OCI-LY7 (cell line): ENCODE measurements at regions not wholly inside any gene's neighbourhood (a gene's known extent, or its start where the extent isn't known, plus 50 kb on each side); places are given as distances from the start of the nearest gene placed in this dataset.

Source experiments
- BruUV-seq: library from RNA; stranded (reverse); fragments of 400-500 nt; replicated peaks from 2 replicates; lab custom pipeline; 2021; lab: Mats Ljungman, UMichigan
- CTCF ChIA-PET: fragments of 300-600 bp; sonication (Branson Sonifier 250); formaldehyde crosslinking; loops from one replicate; lab custom pipeline; 2022; ENCODE audit warnings: antibody characterized with exemption; ENCODE audit not compliant: unreplicated experiment; lab: Charles Lee
- POLR2A ChIA-PET: fragments of 300-600 bp; sonication (Branson Sonifier 250); formaldehyde crosslinking; loops from one replicate; lab custom pipeline; 2022; ENCODE audit warnings: antibody characterized with exemption; lab: Charles Lee
- DNase-seq: peaks from one replicate; pipeline ENCODE4 v3.0.0-alpha.2; 2015; ENCODE audit warnings: low spot score
- H2AFZ ChIP-seq: fragments of 200-600 bp; sonication (generic), shearing (Covaris generic); 2 replicates; pipeline ENCODE4 v1.6.1; 2014; ENCODE audit warnings: mild to moderate bottlenecking, antibody characterized with exemption, low read length, moderate library complexity
- H3K27ac ChIP-seq: fragments of 200-600 bp; sonication (generic); 2 replicates; pipeline ENCODE4 v1.5.1; 2014; ENCODE audit warnings: mixed run types, low read depth, mild to moderate bottlenecking, moderate library complexity, low read length, inconsistent platforms; ENCODE audit not compliant: poor library complexity, severe bottlenecking
- H3K36me3 ChIP-seq: fragments of 200-600 bp; sonication (generic); 2 replicates; pipeline ENCODE4 v1.6.1; 2014; ENCODE audit warnings: mild to moderate bottlenecking, antibody characterized with exemption, low read length, moderate library complexity, mixed read lengths; ENCODE audit not compliant: insufficient read depth
- H3K4me1 ChIP-seq: fragments of 200-600 bp; sonication (generic); 2 replicates; pipeline ENCODE4 v1.5.1; 2014; ENCODE audit warnings: mild to moderate bottlenecking, low read length; ENCODE audit not compliant: insufficient read depth, poor library complexity, severe bottlenecking
- H3K4me2 ChIP-seq: fragments of 200-600 bp; sonication (generic); 2 replicates; pipeline ENCODE4 v1.6.1; 2014; ENCODE audit warnings: mild to moderate bottlenecking, low read length
- H3K4me3 ChIP-seq: fragments of 200-600 bp; sonication (generic); 2 replicates; pipeline ENCODE4 v1.5.1; 2014; ENCODE audit warnings: mild to moderate bottlenecking, low read depth, low read length; ENCODE audit not compliant: poor library complexity, severe bottlenecking
- H3K79me2 ChIP-seq: fragments of 200-600 bp; sonication (generic); 2 replicates; pipeline ENCODE4 v1.6.1; 2016; ENCODE audit warnings: low read depth, mild to moderate bottlenecking, low read length, moderate library complexity, mixed read lengths; ENCODE audit not compliant: insufficient read depth
- H3K9me2 ChIP-seq: fragments of 200-600 bp; sonication (generic); 2 replicates; pipeline ENCODE4 v1.6.1; 2016; ENCODE audit warnings: mild to moderate bottlenecking, low read length, mixed read lengths; ENCODE audit not compliant: insufficient read depth
- H3K9me3 ChIP-seq: fragments of 200-600 bp; sonication (generic); 2 replicates; pipeline ENCODE4 v1.6.1; 2014; ENCODE audit warnings: mild to moderate bottlenecking, mixed run types, low read length, mixed read lengths
- H4K20me1 ChIP-seq: fragments of 200-600 bp; sonication (generic); 2 replicates; pipeline ENCODE4 v1.6.1; 2014; ENCODE audit warnings: mild to moderate bottlenecking, antibody characterized with exemption, low read length, moderate library complexity, mixed read lengths; ENCODE audit not compliant: insufficient read depth
- EZH2phosphoT487 ChIP-seq: fragments of 200-600 bp; sonication (generic); IDR thresholded peaks from 2 replicates; pipeline ENCODE4 v1.6.1; 2018; ENCODE audit warnings: low read depth, borderline replicate concordance, mild to moderate bottlenecking, mixed run types, antibody characterized with exemption, low read length, moderate library complexity, mixed read lengths
- intact Hi-C: fragments of 100-400 bp; cut with micrococcal nuclease; formaldehyde crosslinking; loops from one replicate; pipeline ENCODE4 v1.10.0; 2022; ENCODE audit not compliant: unreplicated experiment
- TF ChIP-seq, protein P1 (sequence below): fragments of 200-600 bp; sonication (generic); conservative IDR thresholded peaks from 2 replicates; pipeline ENCODE4 v1.5.1; 2014; ENCODE audit warnings: mild to moderate bottlenecking, antibody characterized with exemption, low read length, moderate library complexity, mixed read lengths

- intact Hi-C loops = no loop called here
- H3K4me2 ChIP-seq = peak overlapping the region; percentile 53
- CTCF ChIA-PET = no interaction called here
- H3K27ac ChIP-seq = no peak overlapping the region
- peaks cover 10% of the 10 kb centered on the region for H3K4me1 ChIP-seq
- peak overlapping the region; percentile 82 for H2AFZ ChIP-seq
- no peak for TF ChIP-seq EZH2phosphoT487
- TF ChIP-seq, protein P1, sequence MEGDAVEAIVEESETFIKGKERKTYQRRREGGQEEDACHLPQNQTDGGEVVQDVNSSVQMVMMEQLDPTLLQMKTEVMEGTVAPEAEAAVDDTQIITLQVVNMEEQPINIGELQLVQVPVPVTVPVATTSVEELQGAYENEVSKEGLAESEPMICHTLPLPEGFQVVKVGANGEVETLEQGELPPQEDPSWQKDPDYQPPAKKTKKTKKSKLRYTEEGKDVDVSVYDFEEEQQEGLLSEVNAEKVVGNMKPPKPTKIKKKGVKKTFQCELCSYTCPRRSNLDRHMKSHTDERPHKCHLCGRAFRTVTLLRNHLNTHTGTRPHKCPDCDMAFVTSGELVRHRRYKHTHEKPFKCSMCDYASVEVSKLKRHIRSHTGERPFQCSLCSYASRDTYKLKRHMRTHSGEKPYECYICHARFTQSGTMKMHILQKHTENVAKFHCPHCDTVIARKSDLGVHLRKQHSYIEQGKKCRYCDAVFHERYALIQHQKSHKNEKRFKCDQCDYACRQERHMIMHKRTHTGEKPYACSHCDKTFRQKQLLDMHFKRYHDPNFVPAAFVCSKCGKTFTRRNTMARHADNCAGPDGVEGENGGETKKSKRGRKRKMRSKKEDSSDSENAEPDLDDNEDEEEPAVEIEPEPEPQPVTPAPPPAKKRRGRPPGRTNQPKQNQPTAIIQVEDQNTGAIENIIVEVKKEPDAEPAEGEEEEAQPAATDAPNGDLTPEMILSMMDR = no peak
- H3K9me2 ChIP-seq = no peaks in the 10 kb centered on the region
- H3K9me3 ChIP-seq = no peaks in the 10 kb centered on the region
- POLR2A ChIA-PET = no interaction called here
- no peaks in the 10 kb centered on the region for H3K79me2 ChIP-seq
- BruUV-seq = no TSS peak
- H3K4me3 ChIP-seq = peak overlapping the region; percentile 4
- peak; percentile 31 for DNase-seq
- no peaks in the 10 kb centered on the region for H4K20me1 ChIP-seq
- no peaks in the 10 kb centered on the region for H3K36me3 ChIP-seq
Observed at GRCh38 chr20:50381771-50382593, 128.2 kb upstream of the PTPN1 start.

DNA sequence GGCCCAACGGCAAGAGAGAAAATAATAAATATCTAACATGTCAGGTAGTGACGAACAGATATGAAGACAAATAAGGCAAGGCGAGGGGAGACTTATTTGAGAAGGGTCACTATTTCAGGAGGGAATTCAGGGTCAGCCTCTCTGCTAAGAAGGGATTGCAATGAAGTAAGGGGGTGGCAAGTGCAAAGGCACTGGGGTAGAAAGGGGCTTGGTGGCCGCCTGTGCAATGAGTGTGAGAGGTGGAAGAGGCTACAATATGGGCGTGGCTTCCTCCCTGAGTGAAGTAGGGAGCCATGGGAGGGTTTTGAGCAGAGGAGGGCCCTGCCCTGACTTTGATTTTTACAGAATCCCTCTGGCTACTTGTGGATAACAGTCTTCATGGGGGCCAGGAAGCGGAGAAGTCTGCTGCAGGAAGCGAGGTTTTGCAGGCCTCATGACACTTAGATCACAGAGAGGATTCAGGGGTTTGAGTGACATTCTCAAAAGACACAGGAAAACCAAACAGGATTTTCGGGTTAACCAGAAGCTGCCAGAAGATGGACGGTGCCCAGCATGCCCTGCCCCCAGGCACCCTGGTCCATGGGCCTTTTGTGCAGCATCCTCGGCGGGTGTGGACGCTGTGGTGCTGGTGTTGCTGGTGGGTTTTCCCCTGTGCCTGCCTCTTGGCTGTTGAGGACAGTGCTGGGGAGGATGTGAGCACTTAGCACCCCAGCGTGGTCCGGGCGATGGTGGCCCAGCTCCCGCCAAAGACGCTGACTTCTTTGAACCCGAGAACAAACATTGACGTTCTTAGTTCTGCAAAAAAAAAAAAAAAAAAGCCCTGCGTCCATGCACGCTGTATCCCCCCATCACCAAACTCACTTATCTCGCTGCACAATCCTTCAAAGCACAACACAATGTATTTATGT is 124.2 kb upstream of the PTPN1 start:
- Histone ChIP-seq H3K79me2 (no peaks in the 10 kb centered on the region), H3K4me2 (no peak overlapping the region), H3K4me3 (no peak overlapping the region), H2AFZ (no peak overlapping the region), H4K20me1 (no peaks in the 10 kb centered on the region), H3K27ac (no peak overlapping the region), H3K9me3 (no peaks in the 10 kb centered on the region), H3K4me1 (peaks cover 10% of the 10 kb centered on the region), H3K9me2 (no peaks in the 10 kb centered on the region), H3K36me3 (no peaks in the 10 kb centered on the region)
- POLR2A ChIA-PET = no interaction called here
- no peak for DNase-seq
- no TSS peak for BruUV-seq
- CTCF ChIA-PET = no interaction called here
- TF ChIP-seq, protein P1 = no peak
- no peak for TF ChIP-seq EZH2phosphoT487
- intact Hi-C loops = no loop called here

DNA sequence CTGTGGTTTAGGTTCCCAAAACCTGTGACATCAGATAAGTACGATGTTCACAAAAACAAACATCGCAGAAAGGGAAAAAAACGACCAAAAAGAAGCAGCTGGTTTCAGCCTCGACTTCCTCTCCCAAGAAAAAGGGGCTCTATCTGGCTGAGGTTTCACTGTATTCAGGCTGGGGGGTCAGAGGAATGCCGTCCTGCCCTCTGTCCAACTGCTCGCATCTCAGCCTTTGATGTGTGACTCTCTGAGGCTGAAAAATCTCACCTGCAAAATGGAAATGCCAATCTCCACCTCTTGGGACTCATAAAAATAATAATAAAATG is 123.6 kb upstream of the PTPN1 start:
- H3K36me3 ChIP-seq = no peaks in the 10 kb centered on the region
- no peak overlapping the region for H2AFZ ChIP-seq
- H3K9me2 ChIP-seq = no peaks in the 10 kb centered on the region
- no peaks in the 10 kb centered on the region for H3K79me2 ChIP-seq
- POLR2A ChIA-PET = no interaction called here
- no peaks in the 10 kb centered on the region for H3K9me3 ChIP-seq
- peaks cover 10% of the 10 kb centered on the region for H3K4me1 ChIP-seq
- no TSS peak for BruUV-seq
- H3K4me2 ChIP-seq = no peak overlapping the region
- CTCF ChIA-PET = no interaction called here
- no peak overlapping the region for H3K4me3 ChIP-seq
- intact Hi-C loops = no loop called here
- TF ChIP-seq, protein P1 = no peak
- no peak for TF ChIP-seq EZH2phosphoT487
- DNase-seq = no peak
- H4K20me1 ChIP-seq = no peaks in the 10 kb centered on the region
- no peak overlapping the region for H3K27ac ChIP-seq
